PC-3 (cell line): ENCODE measurements at regions not wholly inside any gene's neighbourhood (a gene's known extent, or its start where the extent isn't known, plus 50 kb on each side); places are given as distances from the start of the nearest gene placed in this dataset.

Source experiments
- CTCF ChIP-seq: fragments of 300-600 bp; sonication (generic); conservative IDR thresholded peaks from 2 replicates; pipeline ENCODE4 v1.5.1; 2017; ENCODE audit warnings: antibody characterized with exemption, low read depth, mild to moderate bottlenecking, low read length
- EZH2 ChIP-seq: fragments of 300-600 bp; sonication (generic); IDR thresholded peaks from one replicate; pipeline ENCODE4 v1.6.1; 2017; ENCODE audit warnings: antibody characterized with exemption, mild to moderate bottlenecking, low read length; ENCODE audit not compliant: unreplicated experiment
- EZH2phosphoT487 ChIP-seq: fragments of 300-600 bp; sonication (generic); IDR thresholded peaks from 2 replicates; pipeline ENCODE4 v1.6.1; 2018; ENCODE audit warnings: mild to moderate bottlenecking, antibody characterized with exemption, low read length, borderline replicate concordance

DNA sequence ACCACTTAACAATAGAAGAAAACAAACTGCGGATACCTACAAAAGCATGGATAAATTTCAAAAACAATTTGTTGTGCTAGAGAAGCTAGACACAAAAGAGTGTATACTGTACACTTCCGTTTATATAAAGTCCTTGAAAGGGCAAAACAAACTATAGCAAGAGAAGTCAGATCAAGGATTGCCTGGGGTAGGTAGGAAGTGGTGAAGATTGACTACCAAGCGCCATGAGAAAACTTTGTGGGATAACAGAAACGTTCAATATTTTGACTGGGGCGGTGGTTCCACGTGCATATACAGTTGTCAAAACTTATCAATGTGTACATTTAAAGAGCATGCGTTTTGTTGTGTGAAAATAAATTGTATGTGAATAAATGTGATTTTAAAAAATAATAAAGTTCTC is 55.6 kb upstream of the CCL2 start:
- TF ChIP-seq CTCF = no peak
- TF ChIP-seq EZH2 = no peak
- TF ChIP-seq EZH2phosphoT487 = no peak
